GM12878 (cell line): ENCODE measurements at regions not wholly inside any gene's neighbourhood (a gene's known extent, or its start where the extent isn't known, plus 50 kb on each side); places are given as distances from the start of the nearest gene placed in this dataset.
A peak's percentile ranks its signal among the peaks of the same experiment; 100 is the strongest.

Source experiments
- ATAC-seq: fragments of 200-7000 bp; cut with Tn5 transposase; 3 replicates; pipeline ENCODE4 v1.9.1; 2020; ENCODE audit warnings: mild to moderate bottlenecking, moderate library complexity
- BruUV-seq: library from RNA; stranded (reverse); fragments of 400-500 nt; replicated peaks from 2 replicates; lab custom pipeline; 2021; lab: Mats Ljungman, UMichigan
- CTCF ChIA-PET: fragments of 300-600 bp; sonication (Branson Sonifier 250); formaldehyde crosslinking; extraction: SDS; loops from one replicate; lab custom pipeline; 2021; ENCODE audit warnings: inconsistent platforms; lab: Yijun Ruan, JAX
- POLR2A ChIA-PET: fragments of 350-600 bp; formaldehyde crosslinking; extraction: SDS; loops from one replicate; lab custom pipeline; 2021; ENCODE audit warnings: inconsistent platforms; lab: Charles Lee
- RAD21 ChIA-PET: fragments of 300-600 bp; sonication (Branson Sonifier 250); formaldehyde crosslinking; loops from one replicate; lab custom pipeline; 2023; ENCODE audit warnings: antibody characterized with exemption; ENCODE audit not compliant: unreplicated experiment; lab: Charles Lee
- SMC1A ChIA-PET: fragments of 300-600 bp; sonication (Branson Sonifier 250); formaldehyde crosslinking; loops from one replicate; lab custom pipeline; 2023; ENCODE audit not compliant: unreplicated experiment, uncharacterized antibody; lab: Charles Lee
- DNase-seq: peaks from one replicate; pipeline ENCODE4 v3.0.0-alpha.2; 2011; ENCODE audit warnings: low read depth, low spot score
- FAIRE-seq: peaks from 3 replicates; lab custom pipeline; 2011; peaks lifted over from hg19 to GRCh38; lab: Jason Lieb, UNC
- H2AFZ ChIP-seq: 2 replicates; pipeline ENCODE4 v1.6.0; 2011; ENCODE audit warnings: low read depth, low read length, control low read depth; ENCODE audit not compliant: control insufficient read depth
- H3K27ac ChIP-seq: 2 replicates; pipeline ENCODE4 v1.5.1; 2011; ENCODE audit warnings: control low read depth; ENCODE audit not compliant: control insufficient read depth, insufficient read depth
- H3K27me3 ChIP-seq, 2 experiments: replicated peaks in 1 of 2; 2 replicates each; pipeline versions ENCODE4 v1.6.0 to v1.6.1; 2011; ENCODE audit warnings: low read length in 1 of 2; ENCODE audit not compliant: control insufficient read depth in 2 of 2, insufficient read depth in 2 of 2
- H3K36me3 ChIP-seq, 2 experiments: 2 replicates each; pipeline ENCODE4 v1.5.1; 2011; ENCODE audit warnings: low read length in 1 of 2; ENCODE audit not compliant: control insufficient read depth in 2 of 2, insufficient read depth in 2 of 2
- H3K4me1 ChIP-seq: 2 replicates; pipeline ENCODE4 v1.6.1; 2011; ENCODE audit warnings: mild to moderate bottlenecking, low read length, moderate library complexity, mixed read lengths; ENCODE audit not compliant: control insufficient read depth, insufficient read depth
- H3K4me2 ChIP-seq: 2 replicates; pipeline ENCODE4 v1.6.0; 2011; ENCODE audit warnings: control low read depth; ENCODE audit not compliant: control insufficient read depth, insufficient read depth
- H3K4me3 ChIP-seq: fragments of 200-600 bp; sonication (generic); 2 replicates; pipeline ENCODE4 v1.5.1; 2016
- H3K79me2 ChIP-seq: 2 replicates; pipeline ENCODE4 v1.6.0; 2011; ENCODE audit warnings: low read length; ENCODE audit not compliant: control insufficient read depth, insufficient read depth
- H3K9ac ChIP-seq: 2 replicates; pipeline ENCODE4 v1.8.0; 2011; ENCODE audit warnings: low read length, control low read depth, mixed read lengths; ENCODE audit not compliant: control insufficient read depth, insufficient read depth
- H3K9me3 ChIP-seq: replicated peaks from 3 replicates; pipeline ENCODE4 v1.5.1; 2011; ENCODE audit warnings: mild to moderate bottlenecking, low read length; ENCODE audit not compliant: control insufficient read depth, insufficient read depth
- H4K20me1 ChIP-seq: 2 replicates; pipeline ENCODE4 v1.6.0; 2011; ENCODE audit not compliant: control insufficient read depth, insufficient read depth
- CBX3 ChIP-seq: fragments of 200-600 bp; sonication (generic); IDR thresholded peaks from 2 replicates; pipeline ENCODE4 v1.6.1; 2016; ENCODE audit warnings: low read depth, borderline replicate concordance
- EGR1 ChIP-seq, 2 experiments: IDR thresholded peaks; 1 replicate in 1 of 2; 2 replicates in 1 of 2; pipeline ENCODE4 v1.6.1; 2011 to 2012; ENCODE audit warnings: low read depth in 2 of 2, low read length in 2 of 2, borderline replicate concordance in 1 of 2, mild to moderate bottlenecking in 1 of 2, moderate library complexity in 1 of 2
- EZH2 ChIP-seq: IDR thresholded peaks from 2 replicates; pipeline ENCODE4 v1.6.1; 2012; ENCODE audit warnings: low read depth, mild to moderate bottlenecking, control low read depth, inconsistent platforms, low read length, borderline replicate concordance; ENCODE audit not compliant: control insufficient read depth
- FOXM1 ChIP-seq: IDR thresholded peaks from 2 replicates; pipeline ENCODE4 v1.6.1; 2012; ENCODE audit warnings: low read depth, mild to moderate bottlenecking, inconsistent platforms, low read length, moderate library complexity
- IKZF2 ChIP-seq, 2 experiments: fragments of 450-650 bp; IDR thresholded peaks; 2 replicates each; pipeline ENCODE4 v1.6.1; 2017; ENCODE audit warnings: mild to moderate bottlenecking in 2 of 2, moderate library complexity in 2 of 2
- MTA3 ChIP-seq: IDR thresholded peaks from 2 replicates; pipeline ENCODE4 v1.6.1; 2012; ENCODE audit warnings: low read length, inconsistent platforms, borderline replicate concordance
- NBN ChIP-seq: fragments of 450-650 bp; IDR thresholded peaks from 2 replicates; pipeline ENCODE4 v1.6.1; 2016
- NFXL1 ChIP-seq: fragments of 450-650 bp; IDR thresholded peaks from 2 replicates; pipeline ENCODE4 v1.6.1; 2017; ENCODE audit warnings: antibody characterized with exemption, mild to moderate bottlenecking, borderline replicate concordance
- PAX5 ChIP-seq: IDR thresholded peaks from 2 replicates; pipeline ENCODE4 v1.6.1; 2011; ENCODE audit warnings: low read depth, low read length, borderline replicate concordance
- PBX3 ChIP-seq: IDR thresholded peaks from 2 replicates; pipeline ENCODE4 v1.6.1; 2011; ENCODE audit warnings: mild to moderate bottlenecking, low read depth, low read length, moderate library complexity; ENCODE audit not compliant: insufficient replicate concordance
- SUPT20H ChIP-seq: IDR thresholded peaks from 2 replicates; pipeline ENCODE4 v1.6.1; 2011; ENCODE audit warnings: low read depth, mild to moderate bottlenecking, low read length, moderate library complexity, borderline replicate concordance; ENCODE audit not compliant: control insufficient read depth
- TARDBP ChIP-seq: IDR thresholded peaks from 2 replicates; pipeline ENCODE4 v1.6.1; 2016; ENCODE audit warnings: borderline replicate concordance
- ZBTB4 ChIP-seq: fragments of 450-650 bp; formaldehyde crosslinking; IDR thresholded peaks from 2 replicates; pipeline ENCODE4 v1.4.0; 2022; ENCODE audit warnings: mild to moderate bottlenecking, moderate library complexity
- ZNF217 ChIP-seq: fragments of 450-650 bp; IDR thresholded peaks from 2 replicates; pipeline ENCODE4 v1.6.1; 2017; ENCODE audit warnings: antibody characterized with exemption, mild to moderate bottlenecking
- WGBS: methylation state at CpG from one replicate; pipeline ENCODE4 v1.1.6; 2016; ENCODE audit warnings: low lambda C conversion rate; ENCODE audit not compliant: insufficient replicate concordance, insufficient coverage; ENCODE audit errors: missing lambda C conversion rate; 5-methylcytosine and 5-hydroxymethylcytosine counted together
- in situ Hi-C: fragments of 300-500 bp; cut with MboI; formaldehyde crosslinking; loops from 9 replicates; pipeline ENCODE4 v1.14.3; 2018; ENCODE audit warnings: mixed read lengths
- intact Hi-C: fragments of 100-400 bp; cut with micrococcal nuclease; formaldehyde crosslinking; loops from one replicate; pipeline ENCODE4 v1.14.2; 2022; ENCODE audit not compliant: unreplicated experiment

- TF ChIP-seq NFXL1 (no peak), EZH2 (no peak), IKZF2 (IDR thresholded peaks at IDR 0.05) (peak; percentile 99), PBX3 (no peak), MTA3 (peak; percentile 88; the same call in 1 of the 2 replicates), ZNF217 (peak; percentile 61; the same call in 1 of the 2 replicates)
Observed at GRCh38 chr6:11876934-11877433, 98.4 kb upstream of the ADTRP start (continued).

GRCh38 chr6:11875325-11876109 is 96.9 kb upstream of the ADTRP start:
- POLR2A ChIA-PET, result interaction anchor here (0.7 to 3.5 kb wide), 7 partner anchors 21 to 153 kb away, joined by 3 to 13 read pairs (median 4); no protein-coding TSS in a partner anchor
- RAD21 ChIA-PET, result interaction anchor here (0.7 to 3.2 kb wide), 11 partner anchors 21 to 163 kb away, joined by 3 to 16 read pairs (median 4); no protein-coding TSS in a partner anchor
- WGBS, result 93% methylated on average over 9 of the region's 9 CpGs
- intact Hi-C loops, result loop anchor here (2.0 kb wide), 1 partner anchor 163 kb away; no protein-coding TSS in a partner anchor
- CTCF ChIA-PET, result interaction anchor here (0.7 to 1.6 kb wide), 10 partner anchors 10 to 162 kb away, joined by 3 to 7 read pairs (median 3); no protein-coding TSS in a partner anchor
- Histone ChIP-seq H3K4me3 (no peak overlapping the region), H3K79me2 (no peaks in the 10 kb centered on the region), H3K4me2 (no peak overlapping the region), H3K27me3 (no peaks in the 10 kb centered on the region), H3K9ac (no peak overlapping the region), H3K4me1 (peaks cover 19% of the 10 kb centered on the region), H3K36me3 (no peaks in the 10 kb centered on the region), H2AFZ (no peak overlapping the region), H4K20me1 (no peaks in the 10 kb centered on the region), H3K9me3 (peaks cover 7% of the 10 kb centered on the region; the same call in 2 of the 3 replicates), H3K27ac (0 out of 2 replicates have a peak overlapping the region, but pooled peaks have one; percentile 82)
- SMC1A ChIA-PET, result interaction anchor here (0.8 to 5.1 kb wide), 27 partner anchors 9 to 416 kb away, joined by 3 to 44 read pairs (median 5); no protein-coding TSS in a partner anchor
- in situ Hi-C loops, result no loop called here
- DNase-seq, result no peak
- FAIRE-seq, result no peak
- no peak for ATAC-seq
- BruUV-seq, result no TSS peak
- no peak for TF ChIP-seq NBN
- no peak for TF ChIP-seq EGR1 (IDR thresholded peaks at IDR 0.05; ENCODE audit: borderline replicate concordance in 1 of 2, low read depth in 2 of 2, low read length in 2 of 2)
- TF ChIP-seq ZBTB4 (CRISPR knock-in tag), result no peak
- TF ChIP-seq SUPT20H, result no peak
- TF ChIP-seq PAX5, result no peak
- TF ChIP-seq TARDBP, result no peak
- TF ChIP-seq FOXM1, result no peak
- TF ChIP-seq CBX3, result no peak
